RWPE2 (cell line): ENCODE measurements at regions not wholly inside any gene's neighbourhood (a gene's known extent, or its start where the extent isn't known, plus 50 kb on each side); places are given as distances from the start of the nearest gene placed in this dataset.

ENCODE experiments used
- ATAC-seq: fragments of 200-7000 bp; cut with Tn5 transposase; 3 replicates; pipeline ENCODE4 v1.9.1; 2021; ENCODE audit warnings: low read depth
- DNase-seq: peaks from one replicate; pipeline ENCODE4 v3.0.0-alpha.2; 2020; ENCODE audit warnings: low spot score
- H3K27ac ChIP-seq: fragments of 450-650 bp; 2 replicates; pipeline ENCODE4 v1.5.1; 2017; ENCODE audit warnings: mild to moderate bottlenecking; ENCODE audit not compliant: poor library complexity, severe bottlenecking
- H3K27me3 ChIP-seq: fragments of 250-450 bp; sonication (Bioruptor Pico); 2 replicates; pipeline ENCODE4 v1.5.1; 2021; ENCODE audit warnings: mild to moderate bottlenecking, moderate library complexity; ENCODE audit not compliant: insufficient read depth, poor library complexity, severe bottlenecking
- H3K36me3 ChIP-seq: fragments of 250-450 bp; sonication (Bioruptor Pico); 2 replicates; pipeline ENCODE4 v1.5.1; 2020; ENCODE audit warnings: low read depth, mild to moderate bottlenecking, moderate library complexity
- H3K4me1 ChIP-seq: fragments of 250-450 bp; sonication (Bioruptor Pico); 2 replicates; pipeline ENCODE4 v1.5.1; 2021; ENCODE audit warnings: mild to moderate bottlenecking, moderate library complexity; ENCODE audit not compliant: insufficient read depth, poor library complexity, severe bottlenecking
- H3K4me3 ChIP-seq: fragments of 250-450 bp; sonication (Bioruptor Pico); 2 replicates; pipeline ENCODE4 v1.5.1; 2021; ENCODE audit warnings: mild to moderate bottlenecking, moderate library complexity; ENCODE audit not compliant: severe bottlenecking
- H3K9me3 ChIP-seq: fragments of 250-450 bp; sonication (Bioruptor Pico); 2 replicates; pipeline ENCODE4 v1.5.1; 2021; ENCODE audit warnings: mild to moderate bottlenecking, moderate library complexity; ENCODE audit not compliant: severe bottlenecking
- TF ChIP-seq, protein P1 (sequence below): fragments of 450-650 bp; IDR thresholded peaks from one replicate; pipeline ENCODE4 v1.5.1; 2017; ENCODE audit warnings: mild to moderate bottlenecking, moderate library complexity; ENCODE audit not compliant: poor library complexity, severe bottlenecking

DNA sequence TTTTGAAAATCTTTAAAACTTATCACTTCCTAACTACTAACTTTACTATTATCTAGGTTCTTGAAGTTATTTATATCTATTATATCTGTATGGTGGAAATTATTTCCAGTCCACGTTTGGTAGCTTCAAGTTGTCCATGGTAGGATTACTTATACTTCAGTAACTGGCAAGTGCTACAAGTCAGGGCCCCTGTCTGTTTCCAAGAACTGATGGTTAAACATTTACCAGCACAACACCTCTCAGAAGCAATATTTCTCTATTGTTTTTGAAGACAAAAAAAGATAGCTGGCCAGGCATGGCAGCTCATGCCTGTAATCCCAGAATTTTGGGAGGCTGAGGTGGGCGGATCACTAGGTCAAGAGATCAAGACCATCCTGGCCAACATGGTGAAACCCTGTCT lies 240.4 kb upstream of the RHOBTB1 start:
- DNase-seq: no peak
- Histone ChIP-seq H3K9me3 (no peaks in the 10 kb centered on the region), H3K4me1 (no peaks in the 10 kb centered on the region), H3K36me3 (no peaks in the 10 kb centered on the region), H3K27ac (no peak overlapping the region), H3K4me3 (no peak overlapping the region), H3K27me3 (no peaks in the 10 kb centered on the region)
- no peak for ATAC-seq
- TF ChIP-seq, protein P1, sequence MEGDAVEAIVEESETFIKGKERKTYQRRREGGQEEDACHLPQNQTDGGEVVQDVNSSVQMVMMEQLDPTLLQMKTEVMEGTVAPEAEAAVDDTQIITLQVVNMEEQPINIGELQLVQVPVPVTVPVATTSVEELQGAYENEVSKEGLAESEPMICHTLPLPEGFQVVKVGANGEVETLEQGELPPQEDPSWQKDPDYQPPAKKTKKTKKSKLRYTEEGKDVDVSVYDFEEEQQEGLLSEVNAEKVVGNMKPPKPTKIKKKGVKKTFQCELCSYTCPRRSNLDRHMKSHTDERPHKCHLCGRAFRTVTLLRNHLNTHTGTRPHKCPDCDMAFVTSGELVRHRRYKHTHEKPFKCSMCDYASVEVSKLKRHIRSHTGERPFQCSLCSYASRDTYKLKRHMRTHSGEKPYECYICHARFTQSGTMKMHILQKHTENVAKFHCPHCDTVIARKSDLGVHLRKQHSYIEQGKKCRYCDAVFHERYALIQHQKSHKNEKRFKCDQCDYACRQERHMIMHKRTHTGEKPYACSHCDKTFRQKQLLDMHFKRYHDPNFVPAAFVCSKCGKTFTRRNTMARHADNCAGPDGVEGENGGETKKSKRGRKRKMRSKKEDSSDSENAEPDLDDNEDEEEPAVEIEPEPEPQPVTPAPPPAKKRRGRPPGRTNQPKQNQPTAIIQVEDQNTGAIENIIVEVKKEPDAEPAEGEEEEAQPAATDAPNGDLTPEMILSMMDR: no peak

DNA sequence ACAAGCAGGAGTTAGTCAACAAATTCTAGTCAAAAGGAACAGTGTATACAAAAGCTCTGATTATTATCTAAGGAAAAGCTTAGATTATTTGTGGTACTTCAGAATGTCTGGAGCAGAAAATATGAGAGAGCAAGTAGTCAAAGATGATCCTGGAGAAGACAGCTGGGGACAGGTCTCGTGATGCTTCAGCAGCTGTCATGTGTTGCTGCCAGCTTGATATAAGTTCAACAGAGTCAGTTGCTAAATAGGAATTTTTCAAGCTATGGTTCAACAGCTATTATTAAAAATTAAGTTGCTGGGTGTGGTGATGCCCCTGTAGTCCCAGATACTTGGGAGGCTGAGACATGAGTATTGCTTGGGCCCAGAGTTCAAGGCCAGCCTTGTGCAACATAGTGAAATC lies 240.0 kb upstream of the RHOBTB1 start:
- no peaks in the 10 kb centered on the region for H3K36me3 ChIP-seq
- TF ChIP-seq, protein P1: no peak
- no peak for DNase-seq
- ATAC-seq: no peak
- no peak overlapping the region for H3K4me3 ChIP-seq
- no peak overlapping the region for H3K27ac ChIP-seq
- no peaks in the 10 kb centered on the region for H3K9me3 ChIP-seq
- H3K4me1 ChIP-seq: no peaks in the 10 kb centered on the region
- no peaks in the 10 kb centered on the region for H3K27me3 ChIP-seq

DNA sequence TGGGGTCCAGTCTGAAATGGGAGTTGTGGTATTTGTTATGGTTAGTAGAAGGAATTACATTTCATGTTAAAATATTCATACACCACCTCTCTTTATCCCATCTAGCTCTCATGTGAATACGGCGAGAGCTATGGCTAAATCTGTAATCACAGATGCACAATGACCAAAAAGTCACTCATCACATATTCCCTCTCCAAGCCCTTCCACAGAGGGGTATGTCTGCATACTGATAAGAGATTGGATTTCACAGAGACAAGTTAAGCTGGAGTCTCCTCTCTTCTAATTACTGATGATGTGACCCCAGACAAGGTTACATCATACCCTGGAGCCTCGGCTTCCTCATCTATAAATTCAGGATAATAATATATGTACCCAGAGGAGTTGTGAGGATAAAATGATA lies 237.8 kb upstream of the RHOBTB1 start:
- no peaks in the 10 kb centered on the region for H3K9me3 ChIP-seq
- no peaks in the 10 kb centered on the region for H3K27me3 ChIP-seq
- ATAC-seq: no peak
- TF ChIP-seq, protein P1: no peak
- H3K4me3 ChIP-seq: no peak overlapping the region
- H3K36me3 ChIP-seq: no peaks in the 10 kb centered on the region
- H3K4me1 ChIP-seq: no peaks in the 10 kb centered on the region
- no peak for DNase-seq
- H3K27ac ChIP-seq: no peak overlapping the region

DNA sequence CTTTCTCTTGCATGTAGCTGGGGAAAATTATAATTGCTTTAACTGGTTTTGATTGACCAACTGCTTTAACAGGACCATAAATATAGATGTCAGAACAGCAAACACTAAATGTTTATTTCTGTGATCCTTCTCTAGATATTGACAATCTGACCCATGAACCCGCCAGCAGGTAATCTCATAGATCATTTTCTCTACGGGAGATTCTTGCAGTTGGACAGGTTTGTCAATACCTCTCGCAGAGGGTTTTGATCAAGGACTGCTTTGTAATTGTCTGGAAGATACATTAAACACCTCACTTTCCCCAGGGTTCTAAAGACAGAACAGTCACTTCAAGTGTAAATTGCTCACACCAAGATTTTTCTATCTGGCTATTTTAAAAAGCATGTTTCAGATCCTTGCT lies 235.8 kb upstream of the RHOBTB1 start:
- DNase-seq: no peak
- no peak for ATAC-seq
- Histone ChIP-seq H3K9me3 (no peaks in the 10 kb centered on the region), H3K27ac (no peak overlapping the region), H3K4me1 (no peaks in the 10 kb centered on the region), H3K36me3 (no peaks in the 10 kb centered on the region), H3K27me3 (no peaks in the 10 kb centered on the region), H3K4me3 (no peak overlapping the region)
- TF ChIP-seq, protein P1: no peak

DNA sequence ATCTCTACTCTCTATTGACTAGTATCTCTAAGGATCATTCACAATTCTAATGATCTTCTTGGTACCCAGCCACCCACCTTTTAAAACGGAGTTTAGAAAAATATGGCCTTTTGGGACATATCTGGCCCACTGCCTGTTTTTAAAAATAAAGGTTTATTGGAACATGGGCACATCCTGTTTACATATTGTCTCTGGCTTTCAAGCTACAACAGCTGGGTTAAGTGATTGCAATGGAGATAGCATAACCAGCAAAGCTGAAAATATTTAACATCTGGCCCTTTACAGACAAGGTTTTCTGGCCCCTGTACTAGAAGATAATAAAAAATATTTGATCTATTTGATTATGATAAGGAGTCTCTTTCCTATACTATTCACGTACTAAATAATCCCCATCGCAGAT lies 232.4 kb upstream of the RHOBTB1 start:
- no peak for ATAC-seq
- Histone ChIP-seq H3K27ac (no peak overlapping the region), H3K9me3 (no peaks in the 10 kb centered on the region), H3K4me1 (no peaks in the 10 kb centered on the region), H3K27me3 (no peaks in the 10 kb centered on the region), H3K36me3 (no peaks in the 10 kb centered on the region), H3K4me3 (no peak overlapping the region)
- TF ChIP-seq, protein P1: no peak
- DNase-seq: no peak
